SKM-1 treated with dmso at 0.1 percent for 144 hours (cell line): ENCODE measurements at regions not wholly inside any gene's neighbourhood (a gene's known extent, or its start where the extent isn't known, plus 50 kb on each side); places are given as distances from the start of the nearest gene placed in this dataset.
"Not testable (repeated sequence)": the region's sequence is repeated elsewhere in the genome, so short reads cannot be mapped to it uniquely, and the experiment has no call there.

ENCODE experiments used
- DNase-seq: peaks from one replicate; lab custom pipeline; 2025; ENCODE audit not compliant: unreplicated experiment; lab: John Stamatoyannopoulos, UW

DNA sequence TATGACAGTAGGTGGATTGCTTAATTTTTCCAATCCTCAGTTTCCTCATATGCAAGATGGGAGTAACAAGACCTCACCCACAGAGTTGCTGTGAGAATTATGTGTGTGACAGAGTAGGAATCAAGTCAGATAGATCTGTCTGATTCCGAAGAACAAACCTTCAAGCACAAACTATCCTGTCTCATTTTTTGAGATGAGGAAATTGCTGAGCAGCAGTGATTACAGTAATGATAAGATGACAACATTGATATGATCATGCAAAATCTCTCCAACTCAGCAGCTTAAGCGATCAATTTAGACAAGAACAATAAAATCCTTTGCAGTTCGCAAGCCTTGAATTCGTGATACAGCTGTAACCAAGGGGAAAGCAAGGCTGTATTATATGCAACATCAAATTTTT, 474.1 kb downstream of the OMA1 start:
- no peak for DNase-seq

DNA sequence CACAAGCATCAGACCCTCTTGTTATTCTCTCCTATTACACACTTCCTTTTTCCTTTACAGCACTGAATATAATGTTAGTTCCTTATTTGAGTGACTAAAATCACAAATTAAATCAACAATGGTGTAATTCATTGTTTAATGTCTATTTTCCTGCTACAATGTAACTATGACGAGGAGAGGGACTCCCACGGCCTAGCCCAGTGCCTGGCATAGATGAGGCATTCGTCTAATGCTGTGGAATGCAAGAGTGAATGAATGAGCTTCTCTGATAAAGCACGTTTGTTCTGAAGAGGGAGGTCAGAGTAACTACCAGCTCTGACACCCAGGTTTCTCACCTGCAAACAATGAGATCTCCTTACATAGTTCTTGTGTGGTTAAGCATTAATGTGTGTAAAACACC, 479.4 kb downstream of the OMA1 start:
- DNase-seq = no peak

DNA sequence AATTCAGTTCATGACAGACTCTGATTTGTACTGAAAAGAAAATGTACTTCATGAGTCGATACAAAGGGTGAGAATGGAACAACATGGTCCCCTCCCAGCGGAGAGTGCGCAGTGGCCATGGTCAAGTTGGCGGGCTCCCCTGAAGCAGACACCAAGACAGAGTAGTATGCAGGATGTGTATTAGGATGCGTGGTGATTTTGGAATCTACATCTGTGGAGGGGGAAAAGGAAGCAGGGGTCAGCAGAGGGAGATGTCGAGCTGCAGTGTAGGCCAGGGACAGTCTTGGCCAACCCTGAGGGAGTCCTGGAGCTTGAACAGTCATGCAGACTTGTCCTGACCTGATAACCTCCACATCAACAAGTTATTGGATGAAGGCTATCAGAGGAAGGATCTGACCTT, 481.0 kb downstream of the OMA1 start:
- DNase-seq = no peak

DNA sequence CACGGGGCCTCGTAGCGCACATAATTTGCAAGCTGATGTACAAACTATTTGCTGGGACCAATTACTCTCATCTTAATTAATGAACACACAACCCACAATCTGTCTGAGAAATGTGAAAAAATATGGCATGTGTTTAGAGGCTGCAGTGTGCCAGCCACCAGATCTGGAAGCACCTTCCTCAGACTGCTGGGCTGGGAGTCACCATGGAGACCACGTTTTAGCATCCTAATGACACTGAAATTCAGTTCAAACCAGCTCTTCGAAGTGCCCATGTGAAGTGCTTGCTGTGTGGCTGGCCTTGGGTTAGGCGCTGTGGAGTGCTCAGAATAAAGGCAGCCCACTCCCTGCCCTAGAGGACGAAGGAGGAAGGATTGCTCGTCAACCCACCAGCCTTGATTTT, 482.4 kb downstream of the OMA1 start:
- no peak for DNase-seq

DNA sequence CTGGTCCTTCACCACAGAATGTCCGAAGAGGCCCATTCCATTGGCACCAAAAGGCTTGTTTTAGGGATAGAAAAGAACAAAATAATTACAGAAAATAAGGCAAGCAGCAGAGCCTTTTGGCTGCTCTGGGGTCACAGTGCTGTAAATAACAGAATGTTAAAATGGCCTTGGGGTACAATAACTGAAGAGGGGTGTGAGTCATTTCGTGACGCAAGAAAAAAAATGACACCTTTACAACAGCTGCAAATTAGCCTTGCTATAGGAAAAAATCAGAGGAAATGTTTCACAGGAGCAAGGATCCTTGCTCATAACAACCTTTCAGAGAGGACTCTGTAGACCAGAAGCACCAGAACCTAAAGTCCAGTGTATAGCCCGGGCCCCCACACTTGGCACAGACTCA, 483.4 kb downstream of the OMA1 start:
- no peak for DNase-seq

DNA sequence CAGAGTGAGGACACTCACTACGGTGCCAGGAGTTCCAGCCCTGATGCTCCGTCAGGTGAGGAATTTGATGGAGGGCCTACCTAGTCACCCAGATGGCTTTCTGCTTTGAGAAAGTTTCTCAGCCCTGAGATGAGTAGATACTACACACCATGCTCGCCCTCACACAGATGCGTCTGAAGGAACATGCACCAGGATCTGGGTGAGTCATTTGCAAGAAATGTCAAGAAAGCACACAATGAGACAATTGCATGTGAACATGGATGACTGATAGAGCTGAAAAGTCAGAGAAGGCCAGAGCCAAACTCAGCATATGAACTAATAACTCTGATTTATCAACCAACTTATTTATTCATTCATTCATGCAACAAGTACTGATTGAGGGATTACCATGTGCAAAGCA, 483.9 kb downstream of the OMA1 start:
- DNase-seq = no peak

DNA sequence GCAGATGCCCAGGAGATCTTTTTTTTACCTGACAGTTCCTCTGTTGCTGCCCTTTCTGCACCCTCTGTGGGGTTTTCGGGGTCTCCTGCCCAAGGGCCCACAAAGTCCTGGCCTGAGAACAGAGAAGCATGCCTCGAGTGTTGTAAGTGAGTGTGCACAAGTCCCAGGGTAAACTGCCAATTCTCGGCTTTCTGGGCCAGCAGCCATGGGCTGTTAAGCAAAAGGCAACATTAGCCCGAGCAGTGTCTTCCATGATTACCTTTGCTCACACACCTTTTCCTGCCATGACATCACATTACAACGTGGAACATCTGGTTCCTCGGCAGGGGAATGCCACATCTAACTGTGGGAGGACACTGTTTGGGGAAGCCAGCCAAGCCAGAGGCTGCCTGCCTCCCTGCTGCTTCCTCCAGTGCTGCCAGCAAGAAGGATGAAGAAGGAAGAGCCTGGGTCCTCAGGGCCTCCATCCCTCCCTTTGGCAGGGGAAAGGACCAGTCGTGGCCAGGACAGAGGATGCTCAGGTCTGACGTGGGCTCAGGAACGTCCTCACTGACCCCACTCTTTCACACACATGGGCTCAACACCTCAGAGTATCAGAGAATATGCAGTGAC, 485.9 kb downstream of the OMA1 start:
- DNase-seq = no peak

DNA sequence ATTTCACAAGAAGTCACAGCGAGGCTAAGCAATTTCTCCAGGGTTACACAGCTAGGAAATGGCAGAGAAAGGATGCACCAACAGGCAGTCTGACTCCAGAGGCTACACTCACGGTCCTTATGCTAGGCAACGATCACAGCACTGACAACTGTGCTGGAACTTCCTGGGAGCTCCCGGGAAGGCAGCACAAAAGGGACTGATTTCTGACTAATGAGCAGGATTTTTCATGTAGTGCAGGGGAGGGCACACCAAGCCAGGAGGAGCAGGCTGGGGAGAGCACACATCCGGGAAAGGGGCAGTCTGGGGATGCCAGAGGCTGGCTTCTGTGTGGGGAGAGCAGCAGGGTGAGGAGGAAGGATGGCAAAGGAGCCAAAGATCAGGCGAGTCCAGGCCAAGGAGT, 486.7 kb downstream of the OMA1 start:
- DNase-seq = no peak

DNA sequence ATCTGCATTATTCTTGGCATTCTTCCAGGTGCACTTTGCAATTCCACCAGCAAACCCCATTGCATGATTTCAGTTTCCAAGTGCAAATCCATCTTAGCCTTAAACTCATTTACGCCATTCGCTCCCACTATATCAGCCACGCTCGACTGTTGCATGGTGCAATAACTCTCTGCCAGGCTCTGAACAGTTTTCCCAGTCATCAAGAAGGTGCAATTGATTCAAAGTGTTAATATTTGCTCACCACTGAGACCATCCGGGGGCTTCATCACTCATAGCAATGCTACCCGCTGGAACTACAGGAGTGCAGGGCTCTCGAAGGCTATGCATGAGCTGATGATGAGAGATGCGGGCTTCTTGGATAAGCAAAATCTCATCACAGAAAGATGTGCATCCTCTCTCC, 488.2 kb downstream of the OMA1 start:
- no peak for DNase-seq

DNA sequence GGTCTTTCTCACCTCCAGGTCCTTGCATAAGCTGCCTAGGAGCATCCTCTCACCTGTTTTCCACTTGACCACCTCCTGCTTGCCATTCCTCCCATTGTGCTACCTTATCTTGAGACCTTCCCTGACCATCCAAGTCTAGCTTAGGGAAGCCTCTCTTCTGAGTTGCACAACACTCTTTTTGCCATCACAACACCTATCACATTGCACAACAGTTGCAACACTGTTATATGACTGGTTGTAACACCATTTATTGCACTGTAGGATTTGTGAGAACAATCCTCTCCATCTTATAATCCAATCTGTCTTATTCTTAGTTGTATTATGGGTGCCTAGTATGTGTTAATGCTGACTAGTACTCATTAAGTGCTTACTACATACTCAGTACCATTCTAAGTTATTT, 488.7 kb downstream of the OMA1 start:
- no peak for DNase-seq

DNA sequence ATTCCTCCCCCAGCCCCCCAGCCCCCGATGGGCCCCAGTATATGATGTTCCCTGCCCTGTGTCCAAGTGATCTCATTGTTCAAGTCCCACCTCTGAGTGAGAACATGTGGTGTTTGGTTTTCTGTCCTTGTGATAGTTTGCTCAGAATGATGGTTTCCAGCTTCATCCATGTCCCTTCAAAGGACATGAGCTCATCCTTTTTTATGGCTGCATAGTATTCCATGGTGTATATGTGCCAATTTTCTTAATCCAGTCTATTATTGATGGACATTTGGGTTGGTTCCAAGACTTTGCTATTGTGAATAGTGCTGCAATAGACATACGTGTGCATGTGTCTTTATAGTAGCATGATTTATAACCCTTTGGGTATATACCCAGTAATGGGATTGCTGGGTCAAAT, 495.3 kb downstream of the OMA1 start:
- DNase-seq = not testable (repeated sequence)

DNA sequence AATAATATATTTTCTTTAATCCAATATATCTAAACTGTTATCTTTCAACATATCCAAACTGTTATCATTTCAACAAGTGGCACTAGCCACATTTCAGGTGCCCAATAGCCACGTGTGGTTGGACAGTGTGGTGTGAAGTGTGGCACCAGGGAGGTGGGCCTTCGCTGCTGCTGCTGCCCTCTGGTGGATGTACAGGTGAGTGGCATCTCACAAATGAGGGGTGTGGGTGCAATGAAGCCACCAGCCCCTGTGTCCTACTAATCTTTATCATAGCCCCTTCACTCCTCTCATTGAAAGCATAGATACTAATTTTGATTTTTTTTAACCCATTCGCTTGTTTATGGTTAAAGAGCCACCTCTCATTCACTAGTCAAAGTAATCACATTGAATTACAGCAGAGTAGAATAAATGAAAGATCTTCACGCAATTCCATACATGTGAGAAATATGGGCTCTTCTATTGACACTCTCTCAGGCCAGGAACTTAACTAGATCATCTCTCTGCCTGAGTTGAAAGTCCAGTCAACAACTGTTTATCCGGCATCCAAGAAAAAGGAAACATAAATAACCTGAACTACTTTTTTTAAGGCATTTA, 499.2 kb downstream of the OMA1 start:
- peak; percentile 21 for DNase-seq

DNA sequence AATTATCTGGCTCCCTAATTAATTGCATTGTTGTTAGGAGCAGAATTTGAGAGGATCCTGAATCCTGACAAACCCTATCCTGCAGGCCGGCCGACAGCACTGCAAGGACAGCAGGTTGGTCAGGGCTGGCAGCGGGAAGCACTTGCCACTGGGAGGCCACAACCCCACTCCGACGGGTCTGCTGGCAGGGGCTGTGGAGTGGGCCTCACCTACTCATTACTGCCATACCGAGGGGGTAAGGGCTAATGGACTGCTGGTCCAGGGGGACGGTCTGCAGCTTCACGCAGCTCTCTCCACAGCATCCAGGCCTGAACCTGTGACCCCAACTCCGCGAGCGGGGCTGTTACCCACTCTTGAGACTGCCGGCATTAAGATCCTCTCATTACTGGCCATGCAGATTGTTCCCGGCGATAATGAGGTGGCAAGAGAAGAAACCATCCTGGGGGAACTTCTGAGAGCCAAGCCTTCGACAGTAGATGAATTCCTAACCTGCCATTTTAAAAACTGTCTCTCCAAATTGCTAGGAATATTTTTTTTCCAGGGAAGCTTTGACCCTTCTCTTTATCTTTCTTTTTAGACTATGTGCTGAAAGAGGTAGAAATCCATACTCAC, 501.3 kb downstream of the OMA1 start:
- no peak for DNase-seq

DNA sequence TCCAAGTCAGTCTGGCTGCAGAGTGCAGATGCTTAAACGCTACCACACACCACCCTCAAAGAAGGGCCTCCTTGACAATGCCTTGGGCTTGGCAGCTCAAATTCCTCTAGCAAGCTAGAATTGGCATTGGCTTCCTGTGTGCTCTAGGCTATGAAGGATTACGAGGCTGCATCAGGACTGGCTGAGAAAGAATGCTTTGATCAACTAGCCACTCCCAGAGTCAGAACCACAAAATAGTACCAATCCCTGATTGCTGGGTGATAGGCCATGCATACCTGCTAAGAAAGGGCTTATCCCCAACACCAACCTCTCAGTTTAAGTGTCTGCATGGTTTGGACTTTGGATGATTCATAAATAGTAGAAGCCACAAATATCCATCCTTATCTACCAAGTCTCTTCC, 504.9 kb downstream of the OMA1 start:
- no peak for DNase-seq

DNA sequence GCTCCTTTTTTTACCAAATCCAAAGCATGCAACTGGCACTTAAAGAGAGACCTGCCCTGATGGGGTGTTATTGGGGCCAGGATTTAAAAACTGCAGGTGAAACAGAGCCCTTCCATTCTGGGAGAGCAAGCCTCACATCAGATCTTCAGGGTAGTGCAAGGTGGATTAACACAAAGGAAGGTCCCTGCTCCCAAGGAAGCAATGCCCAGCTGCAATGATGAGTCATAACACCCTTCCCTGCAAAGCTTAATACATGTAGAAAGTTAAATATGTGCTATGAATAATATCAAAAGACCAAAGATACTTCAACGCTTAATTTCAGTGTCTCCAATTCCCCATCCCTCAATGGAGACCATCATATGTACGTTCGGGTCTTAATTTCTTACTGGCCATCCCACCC, 508.0 kb downstream of the OMA1 start:
- DNase-seq = no peak

DNA sequence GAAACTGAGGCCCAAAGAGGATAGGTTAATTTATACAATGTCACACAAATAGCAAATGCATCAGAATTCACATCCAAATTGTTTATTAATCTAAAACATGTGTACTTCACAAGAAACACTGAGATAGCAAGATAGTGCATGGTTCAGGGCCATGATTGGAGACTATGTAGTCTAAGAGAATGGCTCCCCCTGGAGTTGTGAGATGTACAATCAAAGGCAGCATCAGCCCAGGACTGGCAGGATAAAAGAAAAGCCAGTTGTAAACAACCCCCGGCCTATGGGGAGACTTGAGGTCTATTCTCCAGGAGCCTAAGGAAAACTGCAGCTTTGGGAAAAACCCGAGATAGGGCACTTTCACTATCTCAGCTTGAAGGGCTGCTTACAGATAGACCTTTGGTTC, 511.0 kb downstream of the OMA1 start:
- DNase-seq = no peak

DNA sequence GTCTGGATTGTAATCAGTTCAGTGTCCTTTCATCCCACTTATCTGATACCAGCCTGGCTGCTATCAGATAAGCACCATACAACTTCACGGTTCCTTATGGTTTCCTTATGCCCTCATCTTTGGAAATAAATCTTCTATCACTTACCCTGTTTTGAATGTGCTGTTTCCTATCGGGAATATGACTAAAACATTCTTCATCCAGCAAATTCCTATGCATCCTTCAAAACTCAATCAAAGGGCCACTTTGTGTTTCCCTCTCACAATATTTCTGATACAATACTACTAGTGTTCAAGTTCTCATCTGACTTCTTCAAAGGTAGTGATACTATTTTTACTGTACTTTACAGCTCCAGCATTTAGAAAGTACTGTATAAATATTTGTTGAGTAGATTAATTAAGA, 513.2 kb downstream of the OMA1 start:
- no peak for DNase-seq

DNA sequence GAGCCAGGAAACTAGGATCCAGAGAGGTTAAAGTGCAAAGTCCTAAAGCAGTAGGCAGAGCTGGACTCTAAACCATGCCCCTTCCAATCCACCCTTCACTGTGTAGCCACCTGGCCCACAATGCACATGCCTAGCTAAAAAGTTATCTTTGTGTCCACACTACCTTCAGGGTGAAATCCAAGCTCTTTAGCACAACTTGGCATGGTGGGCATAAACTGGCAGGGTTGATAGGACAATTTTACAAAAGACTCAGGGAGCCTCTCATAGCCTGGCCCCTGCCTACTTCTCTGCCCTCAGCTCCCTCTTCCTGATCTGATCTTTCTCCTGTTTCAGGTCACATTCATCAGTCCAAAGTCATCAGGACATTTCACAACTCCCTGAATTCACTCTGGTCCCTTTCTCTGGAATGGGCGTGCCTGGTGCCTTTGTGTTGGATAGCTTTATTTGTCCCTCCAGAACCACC, 513.9 kb downstream of the OMA1 start:
- no peak for DNase-seq

DNA sequence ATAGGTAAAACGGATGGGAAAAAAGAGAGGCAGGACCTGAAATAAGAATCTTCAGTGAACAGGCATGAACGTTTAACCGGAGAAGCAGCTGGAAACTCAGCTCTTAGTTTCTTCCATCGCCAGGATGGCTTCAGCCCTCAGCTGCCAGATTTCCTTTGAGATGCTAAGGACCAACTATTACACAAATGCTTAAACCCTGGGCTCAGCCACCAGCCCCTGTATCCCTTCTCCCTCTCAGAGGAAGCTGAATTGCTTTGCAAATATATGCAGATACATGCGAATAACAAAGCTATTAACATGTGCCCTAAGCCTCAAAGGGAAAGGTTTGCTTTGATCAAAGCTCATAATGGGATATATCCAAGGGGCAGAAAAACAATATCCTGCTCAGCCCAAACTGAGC, 515.1 kb downstream of the OMA1 start:
- no peak for DNase-seq

DNA sequence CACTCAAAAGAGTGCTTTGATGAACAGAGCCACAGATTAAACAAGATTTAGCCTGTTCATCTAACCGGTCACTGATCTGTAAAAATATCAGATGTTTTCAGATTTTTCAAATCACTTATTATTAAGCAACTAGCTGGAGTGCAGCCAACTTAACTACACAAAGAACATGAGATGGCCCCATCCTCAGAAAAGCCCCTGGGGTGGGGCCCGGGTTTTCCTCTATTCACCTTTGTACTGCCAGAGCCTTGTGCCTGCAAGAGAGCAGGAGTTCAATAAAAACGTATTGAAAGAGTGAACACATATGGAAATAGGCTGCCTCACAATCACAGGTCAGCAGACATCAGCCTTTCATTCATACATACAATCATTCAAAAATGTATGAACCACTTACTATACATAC, 516.1 kb downstream of the OMA1 start:
- no peak for DNase-seq

DNA sequence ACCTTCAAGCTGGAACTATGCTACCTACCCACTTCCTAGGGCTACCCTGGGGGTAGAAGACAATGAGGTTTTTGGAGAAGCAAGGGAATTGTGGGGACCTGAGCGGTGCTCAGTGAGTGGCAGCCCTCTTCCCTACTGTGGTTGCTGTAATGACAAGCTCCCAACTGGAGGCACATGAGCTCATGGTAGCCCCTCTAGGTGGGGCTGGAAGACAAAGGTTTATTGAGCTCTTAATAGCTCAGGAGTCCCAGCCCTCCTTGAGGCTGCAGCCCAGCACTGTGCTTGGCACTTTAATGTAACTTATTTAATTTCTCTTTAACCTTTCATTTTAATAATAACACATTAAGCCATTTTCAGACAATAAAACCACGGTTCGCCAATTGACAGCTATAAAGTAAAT, 528.9 kb downstream of the OMA1 start:
- DNase-seq = no peak

DNA sequence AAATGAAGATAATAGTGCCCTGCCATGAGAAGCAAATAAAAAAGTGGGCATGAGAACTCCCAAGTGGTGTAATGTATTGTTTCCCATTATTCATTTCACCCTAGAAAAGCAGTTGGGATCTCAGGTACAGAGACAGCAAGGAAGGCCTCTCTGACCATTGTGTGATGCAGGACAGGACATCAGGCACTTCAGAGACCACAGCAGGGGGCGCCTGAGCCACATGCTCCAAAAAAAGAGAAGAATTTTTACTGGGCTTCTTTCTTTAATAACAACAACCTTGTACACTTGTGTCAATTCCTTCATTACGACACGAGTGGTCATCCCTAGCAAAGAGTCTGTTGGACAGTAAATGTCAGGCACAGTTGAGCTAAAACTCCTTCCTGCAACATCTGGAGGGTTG, 533.3 kb downstream of the OMA1 start:
- no peak for DNase-seq

DNA sequence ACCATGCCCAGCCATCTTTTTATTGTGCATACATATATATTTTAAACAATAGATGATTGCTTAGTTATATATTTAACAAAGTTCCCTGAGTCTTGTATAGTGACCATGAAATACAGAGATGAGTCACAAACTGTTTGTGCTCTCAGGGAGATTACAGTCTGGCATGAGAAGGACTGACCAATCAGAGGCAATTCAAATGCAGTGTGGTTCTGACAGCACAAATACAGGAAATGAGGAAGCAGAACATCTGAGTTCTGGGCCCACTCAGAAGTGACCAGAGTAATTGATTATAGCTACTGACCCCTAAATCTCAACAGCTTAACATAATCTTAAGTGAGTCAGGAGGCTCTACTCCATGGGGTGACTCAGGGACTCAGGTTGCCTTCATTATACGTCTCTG, 534.5 kb downstream of the OMA1 start:
- no peak for DNase-seq
